ENCODE measurements at regions not wholly inside any gene's neighbourhood (a gene's known extent, or its start where the extent isn't known, plus 50 kb on each side); places are given as distances from the start of the nearest gene placed in this dataset.
"Not testable (repeated sequence)": the region's sequence is repeated elsewhere in the genome, so short reads cannot be mapped to it uniquely, and the experiment has no call there.

DNA sequence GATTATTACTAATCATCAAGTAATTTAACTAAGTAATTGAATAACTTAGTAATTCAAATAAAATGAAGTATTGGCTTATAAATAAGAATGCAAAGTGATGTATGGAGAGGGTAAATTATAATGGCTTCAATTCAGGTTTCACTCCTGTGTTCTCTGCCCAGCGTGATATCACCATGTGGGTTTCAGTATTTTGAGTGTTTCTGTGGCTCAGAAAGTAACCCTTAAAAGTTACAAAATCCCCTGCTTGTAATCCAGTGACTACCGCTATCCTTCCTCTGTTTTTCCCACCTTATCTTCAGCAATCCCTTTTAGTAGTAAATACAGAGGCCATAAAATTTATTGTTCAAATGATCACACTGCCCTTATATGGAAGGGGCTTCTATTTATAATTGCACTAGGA lies 316.4 kb upstream of the CFAP20DC start:
- no peak for DNase-seq (ENCODE audit: low read depth, low spot score)

DNA sequence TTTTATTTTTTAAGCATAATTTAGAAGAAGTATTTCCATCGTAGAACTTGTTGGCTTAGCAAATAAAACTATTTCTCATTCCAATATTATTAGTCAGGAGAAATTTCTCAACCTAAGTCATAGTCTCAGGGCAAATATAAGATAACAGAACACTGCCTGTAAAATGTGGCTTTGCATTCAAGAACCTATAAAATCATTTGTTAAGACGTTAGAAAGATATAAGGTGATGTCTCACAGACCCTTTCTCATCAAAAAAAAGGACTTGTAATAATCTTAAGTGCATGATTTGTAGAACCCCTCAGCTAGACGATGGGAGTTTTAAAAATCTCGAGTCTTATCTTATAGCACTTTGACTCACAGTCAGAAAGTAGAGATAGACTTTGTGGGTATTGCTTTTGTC lies 314.7 kb upstream of the CFAP20DC start:
- no peak for DNase-seq (ENCODE audit: low read depth, low spot score)

DNA sequence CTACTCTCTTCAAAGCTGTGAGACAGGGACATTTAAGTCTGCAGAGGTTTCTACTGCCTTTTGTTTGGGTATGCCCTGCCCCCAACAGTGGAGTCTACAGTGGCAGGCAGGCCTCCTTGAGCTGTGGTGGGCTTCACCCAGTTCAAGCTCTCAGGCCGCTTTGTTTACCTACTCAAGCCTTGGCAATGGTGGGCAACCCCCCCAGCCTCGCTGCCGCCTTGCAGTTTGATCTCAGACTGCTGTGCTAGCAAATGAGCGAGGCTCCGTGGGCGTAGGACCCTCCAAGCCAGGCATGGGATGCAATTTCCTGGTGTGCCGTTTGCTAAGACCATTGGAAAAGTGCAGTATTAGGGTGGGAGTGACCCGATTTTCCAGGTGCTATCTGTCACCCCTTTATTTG lies 310.5 kb upstream of the CFAP20DC start:
- DNase-seq (ENCODE audit: low read depth, low spot score), result not testable (repeated sequence)

DNA sequence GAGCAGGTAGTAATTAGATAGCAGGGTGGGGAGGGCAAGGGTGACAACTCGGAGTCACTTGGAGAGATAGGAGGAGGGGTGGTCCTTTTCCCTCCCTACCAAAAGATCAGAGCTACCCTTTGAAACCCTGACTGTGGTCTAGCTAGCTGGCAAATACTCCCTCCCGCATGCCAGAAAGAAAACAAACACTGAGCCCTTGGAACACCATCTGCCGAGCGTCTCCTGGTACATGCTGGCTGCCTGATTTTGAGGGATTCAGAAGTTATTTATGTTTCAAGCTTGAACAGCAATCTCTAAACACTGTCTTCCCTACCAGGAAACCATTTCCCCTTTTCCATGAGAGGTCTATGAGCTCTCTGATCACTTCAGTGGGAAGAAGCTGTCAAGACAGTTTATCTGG lies 291.6 kb upstream of the CFAP20DC start:
- no peak for DNase-seq (ENCODE audit: low read depth, low spot score)

DNA sequence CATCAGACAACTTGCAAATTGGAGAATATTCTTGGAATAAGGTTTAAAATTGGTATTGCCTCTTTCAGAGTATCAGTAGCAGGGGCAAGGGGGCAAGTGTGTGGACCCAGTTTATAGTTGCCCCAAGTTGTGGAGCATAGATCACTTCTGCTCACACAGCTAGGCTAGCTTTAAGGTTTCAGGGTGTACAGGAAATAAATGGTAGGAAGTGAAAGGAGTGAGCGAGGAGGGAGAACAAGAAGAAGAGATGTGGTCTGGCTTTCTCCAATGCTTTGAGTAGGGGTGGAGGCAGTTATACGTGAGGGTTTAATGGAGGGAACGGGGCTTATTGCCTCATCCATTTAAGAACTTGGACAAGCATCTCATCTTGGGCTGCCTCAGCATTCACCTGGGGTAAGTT lies 290.0 kb upstream of the CFAP20DC start:
- no peak for DNase-seq (ENCODE audit: low read depth, low spot score)

DNA sequence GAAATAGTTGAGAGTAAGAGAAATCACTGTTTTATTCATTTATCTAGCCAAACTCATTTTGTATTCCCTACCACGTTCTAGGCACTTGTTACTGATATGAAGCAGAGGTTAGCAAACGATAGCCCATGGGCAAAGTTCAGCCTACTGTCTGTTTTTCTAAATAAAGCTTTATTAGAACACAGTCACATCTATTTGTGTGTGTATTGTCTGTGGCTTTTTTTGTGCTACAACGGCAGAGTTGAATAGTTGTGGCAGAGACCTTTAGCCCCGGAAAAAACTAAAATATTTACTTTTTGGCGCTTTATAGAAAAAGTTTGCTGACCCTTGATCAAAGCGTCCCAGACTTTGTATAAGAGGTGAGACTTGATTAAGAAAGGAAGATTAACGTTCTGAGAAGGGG lies 289.1 kb upstream of the CFAP20DC start:
- DNase-seq (ENCODE audit: low read depth, low spot score), result no peak

DNA sequence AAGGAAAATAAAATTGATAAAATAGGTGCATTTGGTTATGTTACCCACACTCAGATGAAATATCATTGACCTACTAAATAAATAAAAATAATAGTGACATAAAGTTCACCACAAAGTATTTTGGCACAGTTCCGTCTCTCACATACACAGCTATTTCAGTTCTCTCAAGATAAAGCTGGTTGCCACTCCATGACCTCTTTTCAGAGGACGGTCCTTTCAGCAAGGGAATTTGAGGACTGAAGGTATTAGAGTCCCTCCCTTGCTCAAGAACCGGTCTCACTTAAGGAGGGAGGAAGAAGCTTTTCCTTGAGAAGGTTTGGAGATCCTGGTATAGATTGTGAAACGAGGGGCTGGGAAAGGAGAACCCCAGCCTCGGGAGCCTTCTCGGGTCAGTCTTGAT lies 285.5 kb upstream of the CFAP20DC start:
- no peak for DNase-seq (ENCODE audit: low read depth, low spot score)

DNA sequence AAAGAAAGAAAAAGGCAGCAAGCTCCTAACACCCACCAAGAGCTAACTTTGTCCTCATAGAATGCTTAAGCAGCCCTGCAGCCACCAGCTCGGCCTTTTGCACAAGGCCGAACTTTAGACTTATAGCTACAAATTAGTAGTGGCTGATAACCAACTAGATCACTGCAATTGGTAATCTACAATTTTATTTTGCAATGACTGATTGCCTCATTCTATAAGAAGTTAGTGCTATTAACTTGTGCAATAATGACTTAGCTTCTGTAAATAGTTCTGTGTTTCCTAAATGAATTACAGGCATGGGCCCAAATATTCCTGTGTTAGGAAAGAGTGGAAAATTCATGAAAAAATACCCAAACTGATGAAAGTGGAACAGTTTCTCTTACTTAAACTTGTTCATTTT lies 284.8 kb upstream of the CFAP20DC start:
- no peak for DNase-seq (ENCODE audit: low read depth, low spot score)

DNA sequence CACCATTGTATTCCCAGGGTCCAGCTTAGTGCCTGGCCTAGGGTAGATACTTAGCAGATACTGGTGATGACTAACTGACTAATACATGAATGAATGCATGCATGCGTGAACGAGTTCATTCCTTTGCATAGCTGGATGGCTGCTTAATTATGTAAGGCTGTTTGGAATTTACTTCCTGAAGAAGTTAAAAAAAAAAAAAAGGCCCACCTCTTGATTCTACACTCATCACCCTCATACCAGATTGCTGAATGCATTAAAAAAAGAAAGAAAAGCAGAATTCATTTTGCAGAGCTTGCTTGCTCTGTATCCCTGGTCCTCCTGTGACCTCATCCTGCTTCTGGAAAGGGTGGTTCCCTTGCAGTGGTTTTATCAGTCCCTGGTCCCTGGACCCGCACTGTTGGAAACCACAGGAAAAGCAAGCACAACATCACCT lies 277.6 kb upstream of the CFAP20DC start:
- DNase-seq (ENCODE audit: low read depth, low spot score), result no peak

DNA sequence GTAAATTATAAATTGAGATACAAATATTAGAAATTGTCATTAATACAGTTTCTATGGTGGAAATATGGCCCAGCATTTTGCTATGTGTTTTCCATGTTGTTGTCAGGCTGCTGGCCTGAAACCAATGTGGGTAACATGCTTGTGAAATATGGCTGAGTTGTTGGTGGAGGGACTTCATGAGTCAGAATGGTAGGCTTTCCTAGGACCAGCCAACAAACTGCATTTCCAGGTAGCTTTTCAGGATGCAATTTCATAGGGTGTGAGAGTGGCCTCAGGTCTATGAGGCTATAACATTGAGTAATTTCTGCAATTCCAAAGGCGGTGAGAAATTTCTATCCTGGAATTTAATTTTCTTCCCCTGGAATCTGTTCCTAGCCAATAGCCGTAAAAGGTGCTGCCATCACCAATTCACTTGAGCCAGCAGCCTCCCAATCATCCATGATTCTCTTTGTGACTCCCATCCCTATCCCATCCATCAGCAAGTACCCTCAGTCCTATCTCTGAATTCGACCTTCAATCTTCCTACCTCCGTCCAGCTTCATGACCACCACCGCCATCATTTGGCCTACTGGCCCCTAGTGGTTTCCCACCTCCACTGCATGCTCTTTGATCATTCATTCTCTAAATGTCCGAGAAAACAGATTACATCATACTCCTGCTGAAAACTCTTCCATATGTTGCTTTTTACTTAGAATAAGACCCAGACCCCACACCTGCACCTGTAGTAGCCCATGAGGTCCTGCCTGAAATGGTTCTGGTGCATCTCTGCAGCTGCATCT lies 276.6 kb upstream of the CFAP20DC start:
- no peak for DNase-seq (ENCODE audit: low read depth, low spot score)

DNA sequence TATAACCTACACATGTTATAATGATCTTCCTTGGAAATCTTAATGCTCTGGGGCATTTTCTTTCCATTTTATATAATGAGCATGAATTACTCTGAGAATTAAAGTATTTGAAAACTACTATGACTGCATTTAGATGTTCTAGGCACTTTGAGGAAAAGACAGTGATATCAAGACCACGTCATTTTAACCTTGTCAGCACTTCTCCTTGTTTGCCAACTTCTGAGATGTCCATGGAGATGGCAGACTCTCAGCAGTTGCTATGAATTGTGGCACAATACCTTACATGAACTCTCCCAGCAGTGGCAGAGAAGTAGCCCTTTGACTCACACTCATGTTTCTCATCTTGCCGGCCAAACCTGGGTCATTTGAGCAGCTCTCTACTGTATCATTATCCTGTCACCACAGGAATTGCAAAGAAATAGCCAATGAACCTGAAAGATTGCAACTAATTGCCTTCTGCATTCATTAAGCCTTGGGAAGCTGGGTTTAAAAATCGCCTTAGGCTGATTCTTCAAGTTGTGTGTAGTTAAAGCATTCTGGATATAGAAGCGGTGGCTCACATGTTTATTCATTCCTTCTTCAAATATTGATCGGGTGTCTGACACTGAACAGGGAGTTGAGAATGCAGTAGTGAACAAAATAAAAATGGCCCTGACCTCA lies 272.2 kb upstream of the CFAP20DC start:
- no peak for DNase-seq (ENCODE audit: low read depth, low spot score)

DNA sequence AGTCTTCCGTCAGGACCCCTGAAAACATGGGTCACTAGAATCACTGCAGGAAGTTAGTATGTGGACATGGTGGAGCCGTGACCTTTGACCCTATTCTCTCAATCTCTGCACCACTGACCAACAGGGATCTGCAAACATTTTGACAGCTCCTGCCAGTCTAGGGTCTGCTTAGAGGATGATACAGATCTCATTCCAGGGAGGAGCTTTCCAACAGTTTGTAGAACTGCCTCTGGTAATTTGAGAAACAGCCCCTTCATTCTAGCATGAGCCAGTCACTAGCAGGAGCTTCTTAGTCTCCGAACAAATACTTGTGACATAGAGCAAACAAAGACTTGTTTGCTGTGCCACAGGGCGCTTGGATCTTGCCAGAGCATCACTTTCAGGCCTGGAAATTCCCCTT lies 270.3 kb upstream of the CFAP20DC start:
- no peak for DNase-seq (ENCODE audit: low read depth, low spot score)

DNA sequence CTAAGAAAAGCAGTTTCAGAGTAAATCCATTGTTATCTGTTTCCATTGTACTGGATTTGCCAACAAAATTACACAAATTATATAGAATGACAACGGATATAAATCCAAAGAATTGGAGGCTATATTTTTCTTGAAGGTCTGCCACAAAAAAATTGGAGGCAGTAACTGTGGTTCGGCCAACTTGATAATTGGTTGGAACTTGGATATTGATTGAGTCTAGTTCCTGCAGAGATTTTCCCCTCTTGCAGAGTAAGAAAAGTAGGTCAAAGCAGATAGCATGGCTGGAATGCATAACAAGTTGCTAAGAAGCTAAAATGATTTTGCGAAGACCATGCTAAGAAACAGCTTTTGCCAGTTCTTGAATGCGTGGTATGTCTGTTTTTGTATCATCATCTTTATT lies 269.6 kb upstream of the CFAP20DC start:
- no peak for DNase-seq (ENCODE audit: low read depth, low spot score)

DNA sequence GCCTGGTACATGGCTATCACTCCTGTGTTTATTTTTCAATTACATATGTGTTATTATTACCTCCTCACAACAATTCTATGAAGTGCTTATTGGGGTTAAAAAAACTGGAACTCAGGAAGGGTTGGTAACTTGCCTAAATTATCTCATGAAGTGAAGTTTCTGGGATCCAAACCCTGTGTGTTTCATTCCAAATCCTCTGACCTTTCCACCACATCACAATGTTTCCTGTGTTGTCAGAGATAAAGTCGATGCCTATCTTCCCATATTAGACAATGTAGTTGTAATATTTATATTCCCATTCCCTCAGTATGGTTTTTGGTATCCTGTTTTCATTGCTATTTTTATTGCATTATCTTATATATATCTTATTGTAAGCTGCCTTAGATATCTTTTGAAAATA lies 269.1 kb upstream of the CFAP20DC start:
- no peak for DNase-seq (ENCODE audit: low read depth, low spot score)

DNA sequence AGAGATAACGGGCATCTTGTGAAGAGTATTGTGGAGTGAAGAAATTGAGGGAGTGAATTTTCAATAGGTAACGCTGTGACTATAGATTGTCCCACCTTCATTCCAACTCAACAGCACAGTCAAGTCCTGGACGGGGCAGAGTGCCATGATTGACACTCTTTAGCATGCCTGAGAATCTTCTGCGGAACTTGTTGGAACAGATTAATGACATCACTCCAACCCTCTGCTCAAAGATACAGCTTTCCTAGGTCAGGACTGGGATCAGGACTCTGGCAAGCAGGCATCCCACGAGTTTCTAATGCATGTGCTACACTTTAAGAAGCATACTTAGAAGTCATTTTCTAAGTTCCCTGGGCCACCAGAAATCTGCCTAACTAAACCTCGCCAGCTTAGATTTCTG lies 267.6 kb upstream of the CFAP20DC start:
- no peak for DNase-seq (ENCODE audit: low read depth, low spot score)

DNA sequence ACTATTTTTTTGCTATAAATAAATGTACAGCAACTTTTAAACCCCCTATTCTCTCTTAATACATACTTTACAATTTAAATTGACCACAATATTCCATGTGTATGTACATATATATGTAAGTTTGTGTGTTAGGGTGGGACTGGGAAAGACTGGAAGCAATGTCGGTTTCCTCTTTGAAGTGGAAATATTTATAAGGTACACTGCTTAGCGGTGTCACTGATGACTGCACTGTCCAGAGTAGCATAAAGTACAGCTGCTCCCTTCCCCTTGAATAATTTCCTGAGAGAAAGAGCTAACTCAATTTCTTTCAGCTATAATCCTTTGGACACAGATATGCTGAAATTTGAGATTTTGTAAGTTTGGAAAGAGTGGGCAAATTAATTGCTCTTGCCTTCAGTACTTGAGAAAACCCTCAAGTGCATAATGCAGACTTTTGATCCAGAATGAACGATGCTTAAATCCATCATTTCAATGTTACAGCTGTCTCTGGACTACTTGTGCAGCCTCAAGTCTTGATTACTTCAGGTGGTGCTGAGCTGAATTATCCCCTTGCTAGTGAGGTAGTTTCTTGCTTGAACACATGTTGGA lies 267.0 kb upstream of the CFAP20DC start:
- no peak for DNase-seq (ENCODE audit: low read depth, low spot score)

DNA sequence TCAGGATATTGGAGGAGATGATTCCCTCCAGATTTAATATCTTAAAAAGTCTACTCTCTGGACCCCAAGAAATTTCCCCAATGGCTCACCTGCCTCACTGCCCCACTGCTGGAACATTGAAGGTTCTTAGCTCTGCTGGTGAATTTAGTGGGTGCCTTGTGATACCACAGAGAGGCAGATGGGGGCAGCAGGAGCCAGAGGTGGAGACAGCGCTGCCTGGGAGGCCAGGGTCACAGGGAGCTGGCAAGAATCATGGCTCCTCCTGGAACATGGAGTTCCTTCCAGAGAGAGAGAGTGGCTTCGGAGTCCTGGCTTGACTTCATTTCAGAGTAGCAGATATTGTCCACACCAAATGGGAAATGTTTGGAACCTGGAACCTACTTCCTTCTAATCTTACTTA lies 263.5 kb upstream of the CFAP20DC start:
- DNase-seq (ENCODE audit: low read depth, low spot score), result no peak

DNA sequence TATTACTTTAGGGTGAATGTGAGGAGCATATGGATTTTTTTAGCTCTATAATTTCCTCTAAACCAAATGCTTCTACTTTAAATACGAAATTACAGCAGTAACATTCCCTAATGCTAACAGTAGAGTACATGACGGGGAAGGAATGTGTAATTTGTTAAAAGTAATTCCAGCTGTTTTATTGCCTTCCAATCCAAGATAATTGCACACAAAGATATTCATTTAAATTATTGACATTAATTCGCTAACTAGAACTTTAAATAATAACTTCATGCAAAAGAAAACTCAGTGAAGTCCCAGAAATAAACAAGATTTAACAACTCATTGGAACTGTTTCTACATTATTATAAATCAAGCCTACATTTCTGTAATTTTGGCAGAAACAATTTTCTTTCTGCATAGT lies 261.4 kb upstream of the CFAP20DC start:
- DNase-seq (ENCODE audit: low read depth, low spot score), result no peak

DNA sequence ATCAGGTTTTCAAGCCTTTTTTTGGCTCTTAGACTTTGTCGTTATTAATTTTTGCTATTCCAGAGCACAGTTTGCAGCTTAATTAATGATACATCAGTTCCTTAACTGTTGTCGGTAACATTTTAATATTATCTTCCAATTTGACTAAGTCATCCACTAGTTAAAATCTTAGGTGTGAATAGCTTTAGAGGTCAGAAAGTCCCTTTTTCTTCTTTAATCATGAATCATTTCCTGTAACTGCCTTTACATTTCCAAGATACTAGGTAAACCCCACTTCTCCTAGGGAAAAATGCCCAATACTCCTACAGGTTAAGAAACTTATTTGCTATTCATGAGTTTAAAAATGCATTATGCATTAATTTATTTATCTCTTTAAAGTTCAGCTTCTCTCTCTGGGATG lies 260.9 kb upstream of the CFAP20DC start:
- DNase-seq (ENCODE audit: low read depth, low spot score), result no peak

DNA sequence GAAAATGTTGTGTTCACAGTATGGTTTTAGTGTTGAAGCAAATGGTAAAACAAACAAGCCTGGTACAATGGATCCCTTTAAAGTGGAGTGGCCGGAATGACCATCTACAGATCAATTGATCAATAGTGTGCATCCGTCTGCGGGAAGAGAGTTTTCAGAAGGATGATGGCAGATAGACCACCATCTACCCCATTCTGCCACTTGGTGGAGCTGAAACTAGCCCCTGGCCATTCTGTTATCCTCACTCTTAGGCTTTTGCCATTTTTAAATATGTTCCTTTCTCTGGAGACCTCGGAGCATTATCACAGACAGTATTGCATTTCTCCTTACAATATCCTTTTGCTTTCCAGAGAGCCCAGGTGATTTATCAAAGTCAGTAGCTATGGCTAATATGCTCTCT lies 258.9 kb upstream of the CFAP20DC start:
- DNase-seq (ENCODE audit: low read depth, low spot score), result no peak

DNA sequence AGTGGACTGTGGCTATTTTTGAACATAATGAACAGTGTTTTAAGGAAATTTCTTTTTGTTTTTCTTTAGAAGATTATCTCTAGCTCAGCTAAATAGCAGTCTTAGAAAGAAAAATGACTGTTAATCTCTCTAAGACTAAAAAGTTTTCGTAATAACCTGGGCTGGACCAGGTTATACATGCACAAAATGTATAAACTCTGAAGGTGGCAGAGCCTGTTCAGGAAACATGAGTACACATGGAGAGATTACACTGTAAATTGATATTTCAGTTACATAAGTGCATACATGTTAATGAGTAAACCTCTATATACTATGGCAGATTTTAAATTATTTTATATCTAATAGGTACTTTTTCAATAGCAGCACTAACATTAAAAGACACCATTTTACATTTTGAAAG lies 258.2 kb upstream of the CFAP20DC start:
- DNase-seq (ENCODE audit: low read depth, low spot score), result no peak

DNA sequence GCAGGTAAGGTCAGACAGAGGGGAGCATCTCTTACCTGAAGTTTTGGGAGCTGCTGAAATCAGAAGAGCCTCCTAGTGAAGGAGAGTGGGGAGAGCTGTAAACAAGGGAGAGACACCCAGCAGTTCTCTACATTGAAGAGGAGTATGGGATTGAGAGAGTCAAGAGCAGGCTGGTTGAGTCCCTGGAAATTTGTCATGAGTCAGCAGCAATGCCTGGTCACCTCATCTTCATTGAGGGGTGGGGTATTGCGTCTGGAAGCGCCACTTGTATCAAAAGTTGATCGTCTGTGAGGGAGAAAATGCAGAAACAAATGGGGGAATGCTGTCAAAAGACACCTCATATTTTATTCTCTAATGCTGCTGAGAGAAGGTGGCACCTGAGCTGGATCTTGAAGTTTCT lies 256.6 kb upstream of the CFAP20DC start:
- no peak for DNase-seq (ENCODE audit: low read depth, low spot score)

DNA sequence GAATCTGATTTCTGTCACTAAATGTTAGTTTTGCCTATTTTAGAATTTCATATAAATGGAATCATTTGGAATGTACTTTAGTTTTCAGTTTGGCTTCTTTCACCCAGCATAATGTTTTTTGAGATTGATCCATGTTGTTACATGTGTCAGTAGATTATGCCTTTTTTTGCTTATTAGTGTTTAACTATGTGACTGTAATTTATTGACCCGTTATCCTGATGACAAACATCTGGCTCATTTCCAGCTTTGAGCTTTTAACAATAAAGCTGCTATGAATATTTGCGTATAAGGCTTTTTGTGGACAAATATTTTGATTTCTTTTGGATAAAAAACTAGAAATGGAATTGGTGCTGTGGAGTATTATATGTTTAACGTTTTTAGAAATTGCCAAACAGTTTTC lies 254.5 kb upstream of the CFAP20DC start:
- DNase-seq (ENCODE audit: low read depth, low spot score), result no peak
